DMS 273 (cell line): ENCODE measurements at regions not wholly inside any gene's neighbourhood (a gene's known extent, or its start where the extent isn't known, plus 50 kb on each side); places are given as distances from the start of the nearest gene placed in this dataset.
"Not testable (repeated sequence)": the region's sequence is repeated elsewhere in the genome, so short reads cannot be mapped to it uniquely, and the experiment has no call there.

Experiments
- DNase-seq: peaks from one replicate; lab custom pipeline; 2025; ENCODE audit not compliant: unreplicated experiment; lab: John Stamatoyannopoulos, UW

DNA sequence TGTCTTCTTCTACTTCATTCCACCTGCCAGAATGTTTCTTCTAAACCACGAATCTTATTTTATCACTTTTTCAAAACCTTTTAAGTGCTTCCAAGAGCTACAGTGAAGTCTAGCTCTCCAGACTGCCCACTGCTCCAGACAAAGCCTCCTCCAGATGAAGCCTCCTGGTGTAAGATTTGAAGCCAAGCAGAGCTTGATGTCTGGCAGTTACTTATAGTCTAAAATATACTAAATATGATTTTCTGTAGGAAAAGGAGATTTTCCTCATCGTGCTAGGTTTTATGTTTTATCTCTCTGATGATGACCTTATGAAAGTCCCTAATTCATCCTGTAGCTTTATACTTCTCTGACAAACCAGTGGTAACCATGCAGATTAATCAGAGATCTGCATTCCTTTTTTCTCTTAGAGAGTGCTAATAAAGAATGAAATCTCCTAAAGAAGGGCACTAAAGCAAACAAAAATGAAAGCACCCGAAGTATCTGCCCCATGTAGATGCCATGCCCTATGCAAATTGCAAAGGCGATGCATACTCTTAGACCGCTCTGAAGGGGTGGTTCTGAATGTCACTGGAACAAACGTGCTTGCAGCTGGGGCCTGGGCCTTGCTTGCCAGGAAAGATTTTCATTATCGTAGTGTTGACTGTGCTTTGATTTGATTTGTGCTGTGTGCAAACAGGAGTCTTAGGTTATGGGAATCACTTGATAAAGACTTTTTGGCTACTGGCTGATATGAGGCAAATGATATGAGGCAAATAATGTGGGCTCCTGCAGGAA is 314.2 kb downstream of the PID1 start:
- no peak for DNase-seq

DNA sequence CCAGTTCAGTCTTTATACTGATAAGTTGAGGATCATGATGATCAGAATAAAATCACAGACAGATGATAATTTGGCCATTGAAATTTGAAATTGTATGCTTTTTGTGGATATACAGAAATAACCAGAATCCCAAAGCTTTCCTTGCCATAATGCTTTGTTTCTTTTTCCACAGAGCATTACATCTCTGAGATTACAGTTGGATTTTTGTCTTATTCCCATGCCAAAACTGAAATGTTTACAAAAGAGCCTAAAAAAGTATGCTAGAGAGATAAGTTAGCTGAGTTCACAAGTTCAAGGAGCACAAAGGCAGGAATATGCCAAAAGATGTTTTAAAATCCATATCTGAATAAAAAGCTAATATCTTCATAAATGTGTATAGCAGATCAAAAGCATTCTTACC is 321.3 kb downstream of the PID1 start:
- no peak for DNase-seq

DNA sequence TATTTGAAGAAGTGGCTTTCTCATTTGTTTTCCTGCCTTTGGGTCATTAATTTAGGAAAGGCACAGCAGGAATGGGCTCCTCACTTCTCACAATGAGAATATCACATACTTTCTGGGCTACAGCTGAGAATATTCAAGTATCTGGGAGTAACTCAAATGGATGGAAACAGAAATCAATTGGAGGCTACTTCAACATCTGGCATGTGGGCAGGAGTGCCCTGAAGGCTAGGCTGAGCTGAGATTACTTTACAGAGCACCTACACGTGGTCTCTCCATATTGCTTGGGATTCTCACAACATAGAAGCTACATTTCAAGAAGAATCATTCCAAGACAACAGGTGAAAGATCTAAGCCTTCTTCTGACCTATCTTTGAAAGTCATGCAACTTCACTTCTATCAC is 325.4 kb downstream of the PID1 start:
- no peak for DNase-seq

DNA sequence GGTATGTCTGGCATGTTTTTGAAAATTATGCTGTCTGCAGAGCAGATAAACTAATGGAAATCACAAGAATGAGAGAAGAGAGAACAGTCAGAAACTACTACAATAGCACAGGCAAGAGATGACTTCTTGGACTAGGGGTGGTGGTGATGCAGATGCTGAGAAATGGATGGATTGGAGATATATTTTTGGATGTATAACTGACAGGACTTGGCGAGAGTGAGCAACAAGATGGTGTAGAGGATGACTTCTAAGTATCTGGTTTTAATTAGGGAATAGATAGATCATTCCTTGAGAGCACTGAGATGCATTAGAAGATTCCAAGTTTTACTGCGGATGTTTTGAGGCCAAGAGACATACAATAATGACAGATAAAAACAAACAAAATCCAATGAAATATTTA is 328.2 kb downstream of the PID1 start:
- DNase-seq, result no peak

DNA sequence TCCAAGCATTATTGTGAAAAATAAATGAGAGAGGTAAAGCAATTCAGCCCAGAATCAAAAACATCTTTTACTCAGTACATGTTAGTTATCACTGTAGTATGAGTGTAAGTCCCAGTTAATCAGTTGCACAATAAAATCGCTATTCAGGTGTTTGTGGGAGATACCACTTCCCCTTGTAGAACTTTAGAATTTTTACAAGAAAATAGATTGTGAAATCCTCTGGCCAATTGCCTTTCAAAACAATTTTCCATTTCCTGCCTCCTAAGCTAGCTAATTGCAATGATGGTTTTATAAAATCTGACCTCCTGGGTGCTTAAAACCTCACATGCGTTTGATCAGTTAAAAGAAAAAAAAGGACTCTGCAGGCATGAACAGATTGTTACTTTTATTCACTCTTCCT is 332.5 kb downstream of the PID1 start:
- no peak for DNase-seq

DNA sequence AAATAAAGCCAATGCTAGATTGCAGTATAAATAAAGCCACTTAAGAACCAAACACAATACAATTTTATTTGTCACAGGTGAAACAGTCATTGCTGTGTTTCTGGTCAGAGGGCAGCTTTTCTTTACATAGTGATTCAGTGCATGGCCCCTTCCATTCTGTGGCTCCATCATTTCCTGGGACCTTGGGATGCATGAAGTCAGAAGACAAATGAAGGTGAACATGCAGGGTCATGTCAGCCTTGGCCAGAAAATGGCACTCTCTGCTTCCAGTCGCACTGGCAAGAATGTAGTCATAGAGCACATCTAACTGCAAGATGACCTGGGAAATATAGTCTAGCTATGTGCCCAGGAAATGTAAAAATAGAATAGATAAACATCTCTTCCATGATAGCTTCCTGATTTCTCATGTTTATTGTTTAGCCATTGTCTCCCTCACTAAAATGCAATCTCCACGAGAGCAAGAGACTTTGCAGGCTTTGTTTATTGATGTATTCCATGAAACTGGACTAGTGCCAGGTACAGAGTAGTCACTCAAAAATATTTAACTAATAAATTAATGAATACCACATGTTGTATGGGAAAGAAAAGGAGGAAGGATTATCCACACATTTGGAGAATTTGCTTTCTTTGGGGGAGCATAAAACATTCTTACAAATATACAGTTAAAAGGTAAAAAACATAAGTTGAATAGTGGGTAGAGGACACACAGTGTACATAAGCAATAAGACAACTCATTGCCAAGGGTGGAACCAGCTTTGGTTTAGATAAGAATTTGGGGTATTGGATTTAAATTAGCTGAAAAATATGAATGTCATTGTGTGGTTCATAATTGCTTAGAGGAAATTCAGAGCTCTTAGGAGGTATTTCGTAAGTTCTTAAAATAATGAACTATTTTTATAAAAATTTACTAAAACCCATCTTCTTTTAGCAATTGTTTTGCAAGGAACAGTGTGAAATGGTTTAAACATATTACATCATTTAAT is 343.8 kb downstream of the PID1 start:
- DNase-seq, result no peak

DNA sequence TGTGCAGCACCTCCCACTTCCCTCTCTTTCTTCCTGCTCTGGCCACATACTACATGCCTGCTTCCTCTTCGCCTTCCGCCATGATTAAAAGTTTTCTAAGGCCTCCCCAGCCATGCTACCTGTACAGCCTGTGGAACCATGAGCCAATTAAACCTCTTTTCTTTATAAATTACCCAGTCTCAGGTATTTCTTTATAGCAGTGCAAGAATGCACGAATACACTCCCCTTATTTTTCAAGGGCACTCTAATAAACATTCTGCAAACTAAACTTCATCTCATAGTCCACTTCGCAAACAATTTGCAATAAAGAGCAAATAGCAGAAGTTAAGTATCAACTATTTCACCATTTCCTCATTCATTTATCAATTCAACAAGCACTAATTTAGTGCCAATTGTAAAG is 351.3 kb downstream of the PID1 start:
- DNase-seq, result no peak

DNA sequence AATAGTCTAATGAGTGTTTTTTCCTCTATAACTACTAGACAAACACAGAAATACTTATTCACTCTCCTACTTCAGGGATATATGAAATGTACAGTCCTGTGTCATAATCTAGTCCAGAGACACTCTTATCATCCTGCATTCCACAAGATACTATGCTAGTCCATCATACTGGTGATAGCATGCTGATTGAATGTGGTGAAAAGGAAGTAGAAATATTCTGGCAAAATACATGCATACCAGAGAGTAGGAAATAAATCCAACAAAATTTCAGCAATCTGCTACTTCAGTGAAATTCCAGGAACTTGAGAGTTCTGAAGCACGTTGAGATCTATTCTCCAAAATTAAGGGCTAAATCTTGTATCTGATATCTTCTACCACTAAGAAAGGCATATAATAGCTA is 353.9 kb downstream of the PID1 start:
- DNase-seq, result no peak

DNA sequence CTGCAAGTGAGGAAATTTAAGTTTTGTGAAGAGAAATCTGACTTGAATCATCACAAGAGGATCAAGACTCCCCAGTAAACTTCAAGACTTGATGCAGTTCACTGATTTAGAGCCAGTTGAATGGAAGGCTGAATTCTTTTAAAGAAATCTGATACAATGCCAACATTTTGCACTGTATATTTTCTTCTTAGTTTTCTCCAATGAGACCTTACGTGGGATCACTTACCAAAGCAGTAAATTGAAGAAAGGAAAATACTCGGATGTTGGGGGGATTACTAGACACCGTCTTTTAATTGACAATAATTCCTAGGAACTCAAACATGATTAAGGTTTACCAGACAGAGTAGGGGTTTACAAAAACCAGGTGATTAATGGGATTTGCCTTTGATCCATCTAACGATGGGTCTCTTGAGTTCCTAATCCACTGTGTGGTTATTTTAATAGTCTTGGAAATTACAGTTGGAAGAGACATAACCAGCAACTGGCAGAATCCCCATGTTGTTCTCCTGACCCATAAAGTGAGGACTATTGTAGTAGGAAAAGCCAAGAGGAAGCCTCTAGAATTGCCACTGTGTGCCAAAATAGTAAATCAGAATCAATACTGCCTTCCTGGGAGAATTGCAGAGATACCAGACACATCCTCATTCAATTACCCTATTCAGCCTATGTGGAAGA is 354.5 kb downstream of the PID1 start:
- no peak for DNase-seq

DNA sequence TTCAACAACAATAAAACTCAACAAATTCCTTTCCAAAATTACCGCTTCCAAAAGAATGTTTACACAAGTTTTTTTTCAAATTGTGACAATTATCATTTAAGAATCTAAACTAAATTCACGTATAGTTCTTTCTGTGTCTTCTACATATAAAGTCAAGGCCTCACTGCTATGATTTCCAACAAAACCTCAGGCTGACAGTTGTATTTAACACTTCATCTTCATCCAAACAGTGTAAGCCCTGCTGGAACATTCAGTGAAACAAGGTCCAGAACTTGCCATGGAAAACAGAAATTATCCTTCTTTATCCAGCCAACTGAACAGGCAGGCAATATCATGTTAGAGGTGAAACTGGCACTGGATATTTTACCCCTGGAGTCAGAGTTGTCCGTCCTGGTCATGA is 357.9 kb downstream of the PID1 start:
- no peak for DNase-seq

DNA sequence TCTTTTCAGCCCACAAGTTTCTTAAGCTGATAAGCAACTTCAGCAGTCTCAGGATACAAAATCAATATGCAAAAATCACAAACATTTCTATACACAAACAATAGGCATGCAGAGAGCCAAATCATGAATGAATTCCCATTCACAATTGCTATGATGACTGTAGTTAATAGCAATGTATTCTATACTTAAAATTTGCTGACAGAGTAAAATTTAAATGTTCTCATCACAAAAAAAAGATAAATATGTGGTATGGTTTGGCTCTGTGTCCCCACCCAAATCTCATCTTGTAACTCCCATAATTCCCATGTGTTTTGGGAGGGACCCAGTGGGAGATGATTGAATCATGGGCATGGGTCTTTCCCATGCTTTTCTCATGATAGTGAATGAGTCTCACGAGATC is 360.2 kb downstream of the PID1 start:
- not testable (repeated sequence) for DNase-seq

DNA sequence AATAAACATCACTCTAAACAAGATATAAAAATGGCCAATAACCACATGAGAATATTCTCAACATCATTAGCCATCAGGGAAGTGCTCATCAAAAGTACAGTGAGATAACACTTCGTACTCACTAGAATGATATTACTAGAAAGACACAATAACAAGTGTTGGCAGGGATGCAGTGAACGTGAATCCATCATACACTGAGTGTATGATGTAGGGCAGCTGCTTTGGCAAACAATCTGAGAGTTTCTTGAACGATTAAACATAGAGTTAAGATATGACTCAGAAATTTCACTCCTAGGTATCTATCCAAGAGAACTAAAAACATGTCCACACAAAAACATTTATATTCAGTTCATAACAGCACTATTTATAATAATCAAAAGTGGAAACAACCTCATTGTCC is 368.9 kb downstream of the PID1 start:
- no peak for DNase-seq

DNA sequence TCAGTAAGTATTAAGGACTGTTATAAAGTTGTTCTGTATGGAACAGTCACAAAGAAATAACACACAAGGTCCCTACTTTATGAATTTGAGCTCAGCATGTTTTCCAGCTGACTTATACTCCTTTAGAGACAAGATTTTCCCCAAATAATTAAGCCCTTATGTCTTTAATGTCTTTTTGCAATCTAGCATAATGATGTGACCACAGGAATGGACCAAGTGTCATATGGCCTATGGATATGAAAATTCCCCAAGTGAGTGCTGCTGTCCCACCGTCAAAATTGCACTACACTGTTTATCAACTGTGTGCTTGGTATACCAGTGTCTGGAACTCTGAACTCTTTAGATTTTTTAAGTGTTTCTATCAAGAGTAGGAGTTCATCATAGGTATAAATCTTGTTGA is 369.6 kb downstream of the PID1 start:
- no peak for DNase-seq

DNA sequence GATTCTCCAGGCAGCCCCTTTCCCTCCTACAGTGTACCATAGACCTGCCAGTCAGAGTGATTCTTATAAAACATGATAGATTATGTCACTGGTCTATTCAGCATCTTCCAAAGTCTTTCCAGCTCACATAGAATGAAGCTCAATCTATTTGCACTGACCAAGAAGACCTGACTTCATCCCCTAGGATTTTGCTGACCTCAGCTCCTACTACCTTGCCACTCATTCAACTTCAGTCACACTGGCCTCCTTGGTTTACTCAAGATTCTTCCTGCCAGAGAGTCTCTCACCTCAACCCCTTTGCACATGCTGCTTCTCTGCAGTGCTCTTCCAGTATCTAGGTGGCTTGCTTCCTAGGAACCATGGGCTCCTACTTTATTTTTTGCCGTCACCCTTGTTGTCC is 392.9 kb downstream of the PID1 start:
- no peak for DNase-seq

DNA sequence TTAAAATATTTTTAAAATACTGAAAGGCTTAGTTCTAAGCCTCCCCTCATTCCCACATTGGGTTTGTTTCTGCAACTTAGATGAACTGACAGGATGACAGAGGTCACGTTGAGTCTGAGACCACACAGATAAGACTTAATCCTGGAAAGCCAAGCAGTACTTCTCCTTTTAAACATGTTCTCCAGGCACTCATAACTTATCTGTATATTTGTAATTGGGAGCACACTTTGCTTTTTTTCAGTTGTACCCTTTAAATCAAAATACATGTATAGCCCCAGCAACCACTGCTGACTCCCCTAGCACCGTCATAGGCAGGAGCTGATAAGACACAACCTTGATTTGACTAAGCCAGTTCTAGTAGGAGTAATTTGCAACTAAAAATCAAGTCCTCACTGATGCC is 394.8 kb downstream of the PID1 start:
- DNase-seq, result no peak

DNA sequence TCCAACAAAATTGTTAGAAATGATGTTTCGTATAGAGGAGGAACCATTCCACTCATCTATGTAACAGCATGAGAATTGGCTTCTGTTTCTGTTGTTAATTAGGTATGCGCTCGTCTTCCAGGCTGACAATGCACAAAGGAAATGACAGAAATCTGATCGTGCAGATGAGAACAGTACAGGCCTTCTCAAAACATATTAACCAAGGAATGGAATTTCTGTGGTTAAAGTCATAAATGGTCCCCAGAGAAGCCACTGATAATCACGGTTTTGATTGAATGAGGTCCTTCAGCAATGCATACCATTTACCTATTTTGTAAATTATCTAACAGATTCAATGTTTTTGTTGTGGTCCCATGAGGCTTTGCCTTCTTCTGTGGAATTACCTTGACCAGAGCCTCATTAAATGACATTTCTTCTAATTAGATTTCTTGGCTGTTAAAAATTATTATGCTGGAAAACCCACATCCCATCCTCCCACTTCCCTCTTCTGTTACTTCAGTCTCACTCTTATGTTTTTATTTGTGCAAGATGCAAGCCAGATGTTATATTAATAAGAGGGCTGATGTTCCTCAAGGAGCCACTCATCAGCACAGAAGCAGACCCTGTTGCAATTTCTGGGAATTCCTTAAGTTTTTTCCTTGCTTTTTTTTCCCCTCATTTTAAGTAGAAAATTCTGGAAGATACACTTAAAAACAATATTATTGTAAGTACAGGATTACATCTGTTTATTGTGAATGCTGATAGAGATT is 395.8 kb downstream of the PID1 start:
- no peak for DNase-seq

DNA sequence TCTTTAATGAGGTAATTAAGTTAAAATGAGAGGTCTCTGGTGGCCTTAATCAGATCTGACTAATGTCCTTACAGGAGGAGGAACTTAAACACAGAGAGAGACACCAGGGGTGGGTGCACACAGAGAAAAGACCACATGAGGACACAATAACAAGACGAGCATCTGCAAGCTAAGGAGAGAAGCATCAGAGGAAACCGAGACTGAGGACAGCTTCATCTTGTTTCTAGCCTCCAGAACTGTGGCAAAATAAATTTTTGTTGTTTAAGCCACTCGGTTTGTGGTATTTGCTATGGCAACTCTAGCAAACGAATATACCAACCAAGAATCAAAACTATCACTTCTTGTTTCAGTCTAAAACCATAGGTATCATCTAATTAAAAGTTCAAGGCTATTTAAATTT is 400.1 kb downstream of the PID1 start:
- DNase-seq, result no peak

DNA sequence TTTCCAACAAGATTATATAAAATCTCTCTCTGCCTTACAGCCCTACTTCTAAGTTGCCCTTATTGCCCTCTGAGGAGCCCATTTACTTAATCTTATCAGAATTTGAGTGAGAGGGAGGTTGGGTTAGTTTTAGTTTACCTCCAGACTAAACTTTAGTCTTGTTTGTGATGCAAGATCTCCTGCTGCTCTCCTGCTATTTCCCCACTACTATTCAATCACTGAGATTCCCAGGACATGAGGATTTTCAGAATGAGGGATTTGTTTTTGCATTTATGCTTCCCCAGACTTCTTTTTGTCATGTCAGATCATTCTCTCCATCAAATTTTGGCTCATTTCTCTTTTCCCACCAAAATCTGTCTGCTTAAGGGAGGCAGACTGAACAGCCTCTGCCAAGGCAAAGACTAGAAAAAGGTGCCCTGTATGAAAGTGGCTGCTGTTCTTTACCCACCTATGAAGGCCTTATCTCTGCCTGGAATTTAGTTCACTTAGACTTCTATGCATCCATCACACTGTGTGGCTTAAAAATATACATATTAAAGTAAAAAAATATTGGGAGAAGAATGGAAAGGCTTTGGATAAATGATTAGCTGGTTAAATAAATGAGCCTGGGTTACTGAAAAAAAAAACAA is 401.3 kb downstream of the PID1 start:
- no peak for DNase-seq

DNA sequence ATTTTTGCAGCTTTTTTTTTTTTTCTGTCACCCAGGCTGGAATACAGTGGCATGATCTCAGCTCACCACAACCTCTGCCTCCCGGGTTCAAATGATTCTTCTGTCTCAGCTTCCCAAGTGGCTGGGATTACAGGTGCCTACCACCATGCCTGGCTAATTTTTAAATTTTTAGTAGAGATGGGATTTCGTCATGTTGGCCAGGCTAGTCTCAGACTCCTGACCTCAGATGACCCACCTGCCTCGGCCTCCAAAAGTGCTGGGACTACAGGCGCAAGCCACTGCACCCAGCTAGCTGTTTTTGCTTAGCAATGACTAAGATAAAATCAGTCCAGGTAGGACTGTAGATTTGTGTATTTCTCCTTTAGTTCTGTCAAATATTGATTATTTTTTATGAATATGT is 403.7 kb downstream of the PID1 start:
- no peak for DNase-seq

DNA sequence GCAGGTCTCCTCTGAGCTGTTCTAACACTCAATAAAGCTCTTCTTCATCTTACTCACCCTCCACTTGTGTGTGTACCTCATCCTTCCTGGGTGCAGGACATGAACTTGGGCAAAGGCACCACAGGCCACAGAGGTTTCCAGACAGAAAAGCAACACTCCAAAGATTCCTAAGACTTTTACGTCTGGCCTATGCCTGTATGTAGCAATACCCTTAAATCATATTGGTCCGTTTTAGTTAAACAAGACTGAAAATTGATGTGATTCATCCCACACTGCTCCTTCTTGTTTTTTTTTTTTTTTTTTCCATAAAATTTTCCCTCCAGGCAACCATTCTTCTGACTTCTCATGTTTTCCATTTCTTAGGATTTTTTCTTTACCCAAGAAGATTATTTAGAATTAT is 404.3 kb downstream of the PID1 start:
- DNase-seq, result no peak

DNA sequence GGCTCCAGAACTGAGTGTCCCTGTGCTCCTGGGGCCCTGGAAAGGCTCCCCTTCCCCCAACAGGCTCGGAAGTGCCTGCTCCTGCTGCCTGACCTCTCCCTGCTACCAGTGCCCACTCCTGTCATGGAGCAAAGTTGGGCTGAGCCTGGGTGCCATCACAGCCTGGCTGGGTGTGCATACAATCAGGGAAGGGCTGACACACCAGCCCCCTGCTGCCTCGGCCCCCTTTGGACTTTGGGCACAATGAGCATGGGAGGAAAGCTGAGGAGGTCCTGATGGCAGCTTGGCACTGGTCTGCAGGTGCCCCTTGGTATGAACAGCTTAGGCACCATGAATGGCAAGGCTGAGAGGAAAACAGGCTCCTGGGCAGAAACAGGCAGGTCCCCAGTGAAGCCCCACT is 405.0 kb downstream of the PID1 start:
- DNase-seq, result no peak
